WTC11 (cell line): ENCODE measurements at regions not wholly inside any gene's neighbourhood (a gene's known extent, or its start where the extent isn't known, plus 50 kb on each side); places are given as distances from the start of the nearest gene placed in this dataset.

ENCODE experiments used
- CBFB ChIP-seq: sonication (generic); formaldehyde crosslinking; IDR thresholded peaks from 2 replicates; pipeline ENCODE4 v1.8.1; 2022; ENCODE audit warnings: mild to moderate bottlenecking, low read depth, missing genetic modification reagents
- CTCF ChIP-seq: fragments of 200-600 bp; IDR thresholded peaks from 2 replicates; pipeline ENCODE4 v1.8.0; 2022; ENCODE audit warnings: antibody characterized with exemption
- ELF4 ChIP-seq: sonication (generic); formaldehyde crosslinking; IDR thresholded peaks from 2 replicates; pipeline ENCODE4 v1.8.1; 2022; ENCODE audit warnings: low read depth, mild to moderate bottlenecking, moderate library complexity, missing genetic modification reagents
- FOXK1 ChIP-seq: sonication (generic); formaldehyde crosslinking; IDR thresholded peaks from 2 replicates; pipeline ENCODE4 v1.8.0; 2022; ENCODE audit warnings: mild to moderate bottlenecking, moderate library complexity, missing genetic modification reagents
- GABPB1 ChIP-seq: sonication (generic); formaldehyde crosslinking; IDR thresholded peaks from 2 replicates; pipeline ENCODE4 v1.8.1; 2023; ENCODE audit warnings: mild to moderate bottlenecking, missing genetic modification reagents
- IRF1 ChIP-seq: sonication (generic); formaldehyde crosslinking; IDR thresholded peaks from 2 replicates; pipeline ENCODE4 v1.8.0; 2023; ENCODE audit warnings: missing genetic modification reagents
- MAX ChIP-seq: sonication (generic); formaldehyde crosslinking; IDR thresholded peaks from 2 replicates; pipeline ENCODE4 v1.8.0; 2022; ENCODE audit warnings: mild to moderate bottlenecking, missing genetic modification reagents
- MYBL2 ChIP-seq: sonication (generic); formaldehyde crosslinking; IDR thresholded peaks from 2 replicates; pipeline ENCODE4 v1.8.1; 2023; ENCODE audit warnings: mild to moderate bottlenecking, moderate library complexity, missing genetic modification reagents
- NFATC4 ChIP-seq: fragments of 250-450 bp; sonication (Bioruptor Pico); IDR thresholded peaks from 2 replicates; pipeline ENCODE4 v1.9.0; 2021; ENCODE audit warnings: mild to moderate bottlenecking
- SP1 ChIP-seq: sonication (generic); formaldehyde crosslinking; conservative IDR thresholded peaks from 2 replicates; pipeline ENCODE4 v1.8.1; 2022; ENCODE audit warnings: missing genetic modification reagents
- STAT6 ChIP-seq: sonication (generic); formaldehyde crosslinking; conservative IDR thresholded peaks from 2 replicates; pipeline ENCODE4 v1.8.1; 2023; ENCODE audit warnings: mild to moderate bottlenecking, low read depth, missing genetic modification reagents, moderate library complexity
- TEAD1 ChIP-seq: sonication (generic); formaldehyde crosslinking; IDR thresholded peaks from 2 replicates; pipeline ENCODE4 v1.8.0; 2022; ENCODE audit warnings: mild to moderate bottlenecking, missing genetic modification reagents
- ZNF317 ChIP-seq: sonication (generic); formaldehyde crosslinking; IDR thresholded peaks from 2 replicates; pipeline ENCODE4 v1.8.1; 2023; ENCODE audit warnings: low read depth, mild to moderate bottlenecking, moderate library complexity, missing genetic modification reagents, borderline replicate concordance
- ZNF423 ChIP-seq: fragments of 250-450 bp; sonication (Bioruptor Pico); IDR thresholded peaks from 2 replicates; pipeline ENCODE4 v2.1.2; 2022; ENCODE audit warnings: mild to moderate bottlenecking, moderate library complexity

GRCh38 chr4:23441530-23442069 lies 448.2 kb downstream of the PPARGC1A start:
- TF ChIP-seq CTCF = no peak
- no peak for TF ChIP-seq ELF4
- TF ChIP-seq GABPB1 (CRISPR knock-in tag) = no peak
- no peak for TF ChIP-seq NFATC4
- no peak for TF ChIP-seq TEAD1 (CRISPR knock-in tag)
- no peak for TF ChIP-seq ZNF423 (CRISPR knock-in tag)
- no peak for TF ChIP-seq FOXK1 (CRISPR knock-in tag)
- no peak for TF ChIP-seq STAT6 (CRISPR knock-in tag)
- TF ChIP-seq IRF1 = no peak
- TF ChIP-seq MAX (CRISPR knock-in tag) = no peak
- no peak for TF ChIP-seq MYBL2 (CRISPR knock-in tag)
- no peak for TF ChIP-seq CBFB (CRISPR knock-in tag)
- TF ChIP-seq SP1 = no peak
- TF ChIP-seq ZNF317 (CRISPR knock-in tag) = no peak
